ENCODE measurements at regions not wholly inside any gene's neighbourhood (a gene's known extent, or its start where the extent isn't known, plus 50 kb on each side); places are given as distances from the start of the nearest gene placed in this dataset.

GRCh38 chr4:63894161-63894560 lies 515.1 kb downstream of the TECRL start:
- H3K9me3 ChIP-seq (ENCODE audit: control insufficient read depth in 2 of 2, insufficient read depth in 1 of 2, low read length in 1 of 2): no peaks in the 10 kb centered on the region
- H3K4me3 ChIP-seq (ENCODE audit: low read length in 2 of 2): no peak overlapping the region
- no peak overlapping the region for H3K27ac ChIP-seq (ENCODE audit: low read depth in 1 of 2, low read length in 1 of 2)
- H3K27me3 ChIP-seq (ENCODE audit: control insufficient read depth in 2 of 2, insufficient read depth in 1 of 2, low read length in 1 of 2): no peaks in the 10 kb centered on the region
- no peaks in the 10 kb centered on the region for H3K36me3 ChIP-seq (ENCODE audit: control insufficient read depth in 2 of 2, insufficient read depth in 2 of 2, low read length in 1 of 2)
- no peak for DNase-seq (ENCODE audit: low read depth in 6 of 9, low spot score in 9 of 9)
- H3K4me1 ChIP-seq (ENCODE audit: control insufficient read depth in 2 of 2, insufficient read depth in 2 of 2, low read length in 2 of 2): no peaks in the 10 kb centered on the region

GRCh38 chr4:63869370-63869769 lies 539.9 kb downstream of the TECRL start:
- no peaks in the 10 kb centered on the region for H3K4me1 ChIP-seq (ENCODE audit: control insufficient read depth in 2 of 2, insufficient read depth in 2 of 2, low read length in 2 of 2)
- no peaks in the 10 kb centered on the region for H3K36me3 ChIP-seq (ENCODE audit: control insufficient read depth in 2 of 2, insufficient read depth in 2 of 2, low read length in 1 of 2)
- WGBS: 94% methylated on average over 2 of the region's 2 CpGs
- no peak overlapping the region for H3K27ac ChIP-seq (ENCODE audit: low read depth in 1 of 2, low read length in 1 of 2)
- H3K27me3 ChIP-seq (ENCODE audit: control insufficient read depth in 2 of 2, insufficient read depth in 1 of 2, low read length in 1 of 2): no peaks in the 10 kb centered on the region
- H3K9me3 ChIP-seq (ENCODE audit: control insufficient read depth in 2 of 2, insufficient read depth in 1 of 2, low read length in 1 of 2): no peaks in the 10 kb centered on the region
- DNase-seq (ENCODE audit: low read depth in 6 of 9, low spot score in 9 of 9): no peak
- H3K4me3 ChIP-seq (ENCODE audit: low read length in 2 of 2): no peak overlapping the region

GRCh38 chr4:63851496-63851895 lies 557.8 kb downstream of the TECRL start:
- WGBS: 91% methylated on average over 2 of the region's 2 CpGs

GRCh38 chr4:63841266-63841665 lies 568.0 kb downstream of the TECRL start:
- Histone ChIP-seq H3K27me3 (ENCODE audit: control insufficient read depth in 2 of 2, insufficient read depth in 1 of 2, low read length in 1 of 2) (no peaks in the 10 kb centered on the region), H3K36me3 (ENCODE audit: control insufficient read depth in 2 of 2, insufficient read depth in 2 of 2, low read length in 1 of 2) (no peaks in the 10 kb centered on the region), H3K4me1 (ENCODE audit: control insufficient read depth in 2 of 2, insufficient read depth in 2 of 2, low read length in 2 of 2) (no peaks in the 10 kb centered on the region), H3K27ac (ENCODE audit: low read depth in 1 of 2, low read length in 1 of 2) (no peak overlapping the region), H3K9me3 (ENCODE audit: control insufficient read depth in 2 of 2, insufficient read depth in 1 of 2, low read length in 1 of 2) (no peaks in the 10 kb centered on the region), H3K4me3 (ENCODE audit: low read length in 2 of 2) (no peak overlapping the region)
- WGBS: 86% methylated on average over 3 of the region's 3 CpGs
- no peak for DNase-seq (ENCODE audit: low read depth in 6 of 9, low spot score in 9 of 9)

More at GRCh38 chr4:63851496-63851895, 557.8 kb downstream of the TECRL start:
- no peaks in the 10 kb centered on the region for H3K27me3 ChIP-seq (ENCODE audit: control insufficient read depth in 2 of 2, insufficient read depth in 1 of 2, low read length in 1 of 2)
- H3K4me3 ChIP-seq (ENCODE audit: low read length in 2 of 2): no peak overlapping the region
- H3K4me1 ChIP-seq (ENCODE audit: control insufficient read depth in 2 of 2, insufficient read depth in 2 of 2, low read length in 2 of 2): no peaks in the 10 kb centered on the region
- H3K9me3 ChIP-seq (ENCODE audit: control insufficient read depth in 2 of 2, insufficient read depth in 1 of 2, low read length in 1 of 2): no peaks in the 10 kb centered on the region
- no peaks in the 10 kb centered on the region for H3K36me3 ChIP-seq (ENCODE audit: control insufficient read depth in 2 of 2, insufficient read depth in 2 of 2, low read length in 1 of 2)
- DNase-seq (ENCODE audit: low read depth in 6 of 9, low spot score in 9 of 9): no peak
- H3K27ac ChIP-seq (ENCODE audit: low read depth in 1 of 2, low read length in 1 of 2): no peak overlapping the region

- Histone ChIP-seq H3K4me1 (ENCODE audit: control insufficient read depth in 2 of 2, insufficient read depth in 2 of 2, low read length in 2 of 2) (no peaks in the 10 kb centered on the region), H3K9me3 (ENCODE audit: control insufficient read depth in 2 of 2, insufficient read depth in 1 of 2, low read length in 1 of 2) (no peaks in the 10 kb centered on the region), H3K27me3 (ENCODE audit: control insufficient read depth in 2 of 2, insufficient read depth in 1 of 2, low read length in 1 of 2) (no peaks in the 10 kb centered on the region), H3K27ac (ENCODE audit: low read depth in 1 of 2, low read length in 1 of 2) (no peak overlapping the region), H3K4me3 (ENCODE audit: low read length in 2 of 2) (no peak overlapping the region), H3K36me3 (ENCODE audit: control insufficient read depth in 2 of 2, insufficient read depth in 2 of 2, low read length in 1 of 2) (no peaks in the 10 kb centered on the region)
- 90% methylated on average over 2 of the region's 2 CpGs for WGBS
- no peak for DNase-seq (ENCODE audit: low read depth in 6 of 9, low spot score in 9 of 9)
These were observed 577.6 kb downstream of the TECRL start for GRCh38 chr4:63831590-63832155.

GRCh38 chr4:63817196-63817865 lies 591.9 kb downstream of the TECRL start:
- Histone ChIP-seq H3K27ac (ENCODE audit: low read depth in 1 of 2, low read length in 1 of 2) (no peak overlapping the region), H3K4me3 (ENCODE audit: low read length in 2 of 2) (no peak overlapping the region), H3K36me3 (ENCODE audit: control insufficient read depth in 2 of 2, insufficient read depth in 2 of 2, low read length in 1 of 2) (no peaks in the 10 kb centered on the region), H3K4me1 (ENCODE audit: control insufficient read depth in 2 of 2, insufficient read depth in 2 of 2, low read length in 2 of 2) (no peaks in the 10 kb centered on the region), H3K27me3 (ENCODE audit: control insufficient read depth in 2 of 2, insufficient read depth in 1 of 2, low read length in 1 of 2) (no peaks in the 10 kb centered on the region), H3K9me3 (ENCODE audit: control insufficient read depth in 2 of 2, insufficient read depth in 1 of 2, low read length in 1 of 2) (peaks cover 0 to 4% of the 10 kb centered on the region in 2 donors)
- 90% methylated on average over 11 of the region's 11 CpGs for WGBS
- DNase-seq (ENCODE audit: low read depth in 6 of 9, low spot score in 9 of 9): no peak

GRCh38 chr4:63814171-63814964 lies 594.9 kb downstream of the TECRL start:
- no peak overlapping the region for H3K27ac ChIP-seq (ENCODE audit: low read depth in 1 of 2, low read length in 1 of 2)
- no peak for DNase-seq (ENCODE audit: low read depth in 6 of 9, low spot score in 9 of 9)
- H3K9me3 ChIP-seq (ENCODE audit: control insufficient read depth in 2 of 2, insufficient read depth in 1 of 2, low read length in 1 of 2): peaks cover 0 to 4% of the 10 kb centered on the region in 2 donors
- H3K4me3 ChIP-seq (ENCODE audit: low read length in 2 of 2): no peak overlapping the region
- H3K36me3 ChIP-seq (ENCODE audit: control insufficient read depth in 2 of 2, insufficient read depth in 2 of 2, low read length in 1 of 2): no peaks in the 10 kb centered on the region
- 93% methylated on average over 4 of the region's 4 CpGs for WGBS
- no peaks in the 10 kb centered on the region for H3K27me3 ChIP-seq (ENCODE audit: control insufficient read depth in 2 of 2, insufficient read depth in 1 of 2, low read length in 1 of 2)
- H3K4me1 ChIP-seq (ENCODE audit: control insufficient read depth in 2 of 2, insufficient read depth in 2 of 2, low read length in 2 of 2): no peaks in the 10 kb centered on the region

- no peak overlapping the region for H3K27ac ChIP-seq (ENCODE audit: low read depth in 1 of 2, low read length in 1 of 2)
- WGBS: 92% methylated on average over 2 of the region's 2 CpGs
- no peaks in the 10 kb centered on the region for H3K9me3 ChIP-seq (ENCODE audit: control insufficient read depth in 2 of 2, insufficient read depth in 1 of 2, low read length in 1 of 2)
- no peak for DNase-seq (ENCODE audit: low read depth in 6 of 9, low spot score in 9 of 9)
- H3K36me3 ChIP-seq (ENCODE audit: control insufficient read depth in 2 of 2, insufficient read depth in 2 of 2, low read length in 1 of 2): no peaks in the 10 kb centered on the region
- no peaks in the 10 kb centered on the region for H3K4me1 ChIP-seq (ENCODE audit: control insufficient read depth in 2 of 2, insufficient read depth in 2 of 2, low read length in 2 of 2)
- H3K27me3 ChIP-seq (ENCODE audit: control insufficient read depth in 2 of 2, insufficient read depth in 1 of 2, low read length in 1 of 2): no peaks in the 10 kb centered on the region
- no peak overlapping the region for H3K4me3 ChIP-seq (ENCODE audit: low read length in 2 of 2)
These were observed 610.1 kb downstream of the TECRL start for GRCh38 chr4:63799166-63799565.

GRCh38 chr4:63795301-63795700 lies 613.9 kb downstream of the TECRL start:
- Histone ChIP-seq H3K27ac (ENCODE audit: low read depth in 1 of 2, low read length in 1 of 2) (no peak overlapping the region), H3K4me1 (ENCODE audit: control insufficient read depth in 2 of 2, insufficient read depth in 2 of 2, low read length in 2 of 2) (no peaks in the 10 kb centered on the region), H3K27me3 (ENCODE audit: control insufficient read depth in 2 of 2, insufficient read depth in 1 of 2, low read length in 1 of 2) (no peaks in the 10 kb centered on the region), H3K36me3 (ENCODE audit: control insufficient read depth in 2 of 2, insufficient read depth in 2 of 2, low read length in 1 of 2) (no peaks in the 10 kb centered on the region), H3K4me3 (ENCODE audit: low read length in 2 of 2) (no peak overlapping the region), H3K9me3 (ENCODE audit: control insufficient read depth in 2 of 2, insufficient read depth in 1 of 2, low read length in 1 of 2) (no peaks in the 10 kb centered on the region)
- WGBS: 71% methylated on average over 2 of the region's 2 CpGs
- DNase-seq (ENCODE audit: low read depth in 6 of 9, low spot score in 9 of 9): no peak

All from thymus (tissue), 11 donors.